HL-60 (cell line): ENCODE measurements at regions not wholly inside any gene's neighbourhood (a gene's known extent, or its start where the extent isn't known, plus 50 kb on each side); places are given as distances from the start of the nearest gene placed in this dataset.

ENCODE experiments used
- CTCF ChIP-seq: IDR thresholded peaks from one replicate; pipeline ENCODE4 v1.5.1; 2011; ENCODE audit warnings: low read length, control low read depth, inconsistent platforms; ENCODE audit not compliant: insufficient read depth
- TF ChIP-seq, protein P1 (sequence below): IDR thresholded peaks from 2 replicates; pipeline ENCODE4 v1.6.1; 2012; ENCODE audit warnings: low read depth; ENCODE audit not compliant: insufficient replicate concordance

DNA sequence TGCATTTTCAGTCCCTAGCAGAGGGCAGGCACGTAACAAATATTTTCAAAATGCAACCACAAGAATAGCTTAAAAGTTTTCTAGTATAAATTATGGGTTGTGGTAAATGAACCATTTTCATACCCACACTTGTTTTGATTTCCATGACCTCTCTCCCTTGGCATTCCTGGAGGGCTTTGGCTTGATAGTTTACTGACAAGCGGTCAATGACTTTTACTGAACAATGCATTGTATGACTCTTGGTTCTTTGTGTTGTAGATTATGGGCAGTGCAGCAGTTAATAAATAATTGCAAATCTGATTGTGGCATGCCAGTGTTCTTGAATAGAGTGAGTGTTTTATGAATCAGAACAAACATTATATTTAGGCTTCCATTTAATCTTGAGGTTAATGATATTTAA is 285.2 kb upstream of the ARX start:
- no peak for TF ChIP-seq CTCF
- TF ChIP-seq, protein P1, sequence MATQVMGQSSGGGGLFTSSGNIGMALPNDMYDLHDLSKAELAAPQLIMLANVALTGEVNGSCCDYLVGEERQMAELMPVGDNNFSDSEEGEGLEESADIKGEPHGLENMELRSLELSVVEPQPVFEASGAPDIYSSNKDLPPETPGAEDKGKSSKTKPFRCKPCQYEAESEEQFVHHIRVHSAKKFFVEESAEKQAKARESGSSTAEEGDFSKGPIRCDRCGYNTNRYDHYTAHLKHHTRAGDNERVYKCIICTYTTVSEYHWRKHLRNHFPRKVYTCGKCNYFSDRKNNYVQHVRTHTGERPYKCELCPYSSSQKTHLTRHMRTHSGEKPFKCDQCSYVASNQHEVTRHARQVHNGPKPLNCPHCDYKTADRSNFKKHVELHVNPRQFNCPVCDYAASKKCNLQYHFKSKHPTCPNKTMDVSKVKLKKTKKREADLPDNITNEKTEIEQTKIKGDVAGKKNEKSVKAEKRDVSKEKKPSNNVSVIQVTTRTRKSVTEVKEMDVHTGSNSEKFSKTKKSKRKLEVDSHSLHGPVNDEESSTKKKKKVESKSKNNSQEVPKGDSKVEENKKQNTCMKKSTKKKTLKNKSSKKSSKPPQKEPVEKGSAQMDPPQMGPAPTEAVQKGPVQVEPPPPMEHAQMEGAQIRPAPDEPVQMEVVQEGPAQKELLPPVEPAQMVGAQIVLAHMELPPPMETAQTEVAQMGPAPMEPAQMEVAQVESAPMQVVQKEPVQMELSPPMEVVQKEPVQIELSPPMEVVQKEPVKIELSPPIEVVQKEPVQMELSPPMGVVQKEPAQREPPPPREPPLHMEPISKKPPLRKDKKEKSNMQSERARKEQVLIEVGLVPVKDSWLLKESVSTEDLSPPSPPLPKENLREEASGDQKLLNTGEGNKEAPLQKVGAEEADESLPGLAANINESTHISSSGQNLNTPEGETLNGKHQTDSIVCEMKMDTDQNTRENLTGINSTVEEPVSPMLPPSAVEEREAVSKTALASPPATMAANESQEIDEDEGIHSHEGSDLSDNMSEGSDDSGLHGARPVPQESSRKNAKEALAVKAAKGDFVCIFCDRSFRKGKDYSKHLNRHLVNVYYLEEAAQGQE: no peak
